ENCODE measurements at regions not wholly inside any gene's neighbourhood (a gene's known extent, or its start where the extent isn't known, plus 50 kb on each side); places are given as distances from the start of the nearest gene placed in this dataset.
A peak's percentile ranks its signal among the peaks of the same experiment; 100 is the strongest.

DNA sequence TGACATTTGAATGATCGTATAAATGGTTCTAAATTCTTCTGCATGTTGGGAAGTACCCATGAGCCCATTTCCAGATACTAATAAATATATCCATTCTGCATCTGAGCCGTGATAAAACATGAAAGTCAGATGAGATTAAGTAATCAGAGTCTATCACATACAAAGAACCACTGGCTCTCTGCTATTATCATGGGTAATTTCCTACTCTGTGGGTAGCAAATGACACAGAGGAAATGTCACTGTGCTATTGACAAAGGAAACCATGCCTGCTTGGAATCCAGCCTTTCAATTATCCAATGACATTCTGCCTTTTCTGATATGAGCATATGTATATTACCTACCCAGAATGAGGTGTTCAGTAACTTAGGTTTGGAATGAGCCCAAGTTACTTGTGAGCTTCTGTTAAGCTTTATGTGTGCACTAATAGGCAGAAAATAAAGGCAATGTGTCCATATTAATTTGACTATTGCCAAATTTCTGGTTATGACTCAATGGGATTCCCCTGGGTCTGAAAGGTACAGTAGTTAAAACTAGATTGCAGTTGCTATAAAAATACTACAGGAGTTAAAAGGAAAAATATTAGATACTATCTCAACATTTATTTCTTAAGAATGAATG is 238.7 kb upstream of the KCNIP4 start:
- TF ChIP-seq, protein P1, sequence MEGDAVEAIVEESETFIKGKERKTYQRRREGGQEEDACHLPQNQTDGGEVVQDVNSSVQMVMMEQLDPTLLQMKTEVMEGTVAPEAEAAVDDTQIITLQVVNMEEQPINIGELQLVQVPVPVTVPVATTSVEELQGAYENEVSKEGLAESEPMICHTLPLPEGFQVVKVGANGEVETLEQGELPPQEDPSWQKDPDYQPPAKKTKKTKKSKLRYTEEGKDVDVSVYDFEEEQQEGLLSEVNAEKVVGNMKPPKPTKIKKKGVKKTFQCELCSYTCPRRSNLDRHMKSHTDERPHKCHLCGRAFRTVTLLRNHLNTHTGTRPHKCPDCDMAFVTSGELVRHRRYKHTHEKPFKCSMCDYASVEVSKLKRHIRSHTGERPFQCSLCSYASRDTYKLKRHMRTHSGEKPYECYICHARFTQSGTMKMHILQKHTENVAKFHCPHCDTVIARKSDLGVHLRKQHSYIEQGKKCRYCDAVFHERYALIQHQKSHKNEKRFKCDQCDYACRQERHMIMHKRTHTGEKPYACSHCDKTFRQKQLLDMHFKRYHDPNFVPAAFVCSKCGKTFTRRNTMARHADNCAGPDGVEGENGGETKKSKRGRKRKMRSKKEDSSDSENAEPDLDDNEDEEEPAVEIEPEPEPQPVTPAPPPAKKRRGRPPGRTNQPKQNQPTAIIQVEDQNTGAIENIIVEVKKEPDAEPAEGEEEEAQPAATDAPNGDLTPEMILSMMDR (IDR thresholded peaks at IDR 0.05; ENCODE audit: low read depth, low read length), result no peak
- DNase-seq (ENCODE audit: extremely low read depth, low read depth), result no peak

DNA sequence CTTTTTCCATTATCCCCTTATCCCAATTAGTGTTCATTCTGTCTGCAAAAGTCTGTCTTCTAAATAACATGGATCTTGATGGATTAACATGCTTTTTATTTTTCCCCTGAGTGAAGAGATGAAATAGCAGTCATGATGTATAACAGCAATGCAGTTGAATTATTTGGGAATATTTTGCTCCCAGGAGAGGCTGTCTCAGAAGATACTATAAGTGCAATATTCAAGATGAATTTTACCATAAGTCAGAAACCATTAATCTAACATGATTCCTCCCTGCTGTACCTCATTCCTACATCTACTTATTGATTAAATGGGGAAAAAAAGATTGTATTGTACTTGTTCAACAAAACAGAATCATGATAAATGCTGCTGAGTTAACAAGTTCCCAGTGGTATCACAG is 233.2 kb upstream of the KCNIP4 start:
- no peak for DNase-seq (ENCODE audit: extremely low read depth, low read depth)
- TF ChIP-seq, protein P1 (IDR thresholded peaks at IDR 0.05; ENCODE audit: low read depth, low read length), result no peak

DNA sequence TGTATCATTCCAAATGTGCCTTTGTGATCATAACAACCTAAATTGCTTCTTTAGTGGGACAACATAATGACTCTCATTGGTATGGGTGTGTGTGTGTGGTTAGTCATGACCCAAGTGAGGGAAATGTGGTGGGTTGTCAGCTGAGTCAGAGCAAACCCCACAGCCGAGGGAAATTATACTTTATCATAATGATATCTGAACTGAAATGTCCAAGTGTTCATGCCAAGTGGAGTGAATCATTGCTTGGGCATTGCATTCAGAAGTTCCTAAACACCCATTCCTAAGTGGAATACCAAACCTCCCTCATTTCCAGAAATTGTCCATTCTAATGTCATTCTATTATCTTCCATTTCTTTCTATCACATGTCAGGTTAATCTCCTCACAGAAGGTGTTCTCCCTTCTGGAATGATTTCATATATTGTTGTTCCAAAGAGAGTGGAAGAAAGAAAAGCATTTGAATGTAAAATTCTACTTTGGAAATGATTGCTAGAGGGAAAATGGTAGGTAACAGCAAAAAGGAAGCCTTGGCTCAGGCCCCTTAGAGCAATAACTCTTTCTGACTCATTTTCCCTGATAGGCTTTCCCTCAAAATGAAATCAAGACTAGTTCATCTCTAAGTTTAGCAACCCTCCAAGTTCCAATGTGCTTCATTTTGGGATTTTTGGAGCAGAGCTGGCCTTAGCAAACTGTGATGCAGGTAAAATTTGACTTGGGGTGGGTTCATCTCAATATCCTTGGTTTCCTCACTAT is 230.7 kb upstream of the KCNIP4 start:
- TF ChIP-seq, protein P1 (IDR thresholded peaks at IDR 0.05; ENCODE audit: low read depth, low read length), result no peak
- DNase-seq (ENCODE audit: extremely low read depth, low read depth), result peak; percentile 49

DNA sequence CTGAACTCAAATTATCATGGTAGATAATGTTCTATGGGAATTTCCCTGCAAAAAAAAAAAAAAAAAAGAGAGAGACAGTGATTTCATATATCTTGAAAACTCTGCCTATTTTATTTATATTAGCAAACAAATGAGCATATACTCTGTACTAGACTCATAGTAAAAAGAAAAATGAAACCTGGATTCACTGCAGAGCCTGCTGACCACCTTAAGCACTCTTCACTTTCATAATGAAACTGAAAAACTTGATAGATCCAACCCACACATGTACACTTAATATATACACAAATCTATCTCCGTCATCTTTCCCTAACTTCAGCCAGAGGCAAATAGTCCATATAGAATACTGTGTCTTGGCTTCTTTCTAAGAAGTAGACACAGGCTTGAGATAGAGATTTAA is 226.1 kb upstream of the KCNIP4 start:
- DNase-seq (ENCODE audit: extremely low read depth, low read depth), result no peak
- TF ChIP-seq, protein P1 (IDR thresholded peaks at IDR 0.05; ENCODE audit: low read depth, low read length), result no peak

DNA sequence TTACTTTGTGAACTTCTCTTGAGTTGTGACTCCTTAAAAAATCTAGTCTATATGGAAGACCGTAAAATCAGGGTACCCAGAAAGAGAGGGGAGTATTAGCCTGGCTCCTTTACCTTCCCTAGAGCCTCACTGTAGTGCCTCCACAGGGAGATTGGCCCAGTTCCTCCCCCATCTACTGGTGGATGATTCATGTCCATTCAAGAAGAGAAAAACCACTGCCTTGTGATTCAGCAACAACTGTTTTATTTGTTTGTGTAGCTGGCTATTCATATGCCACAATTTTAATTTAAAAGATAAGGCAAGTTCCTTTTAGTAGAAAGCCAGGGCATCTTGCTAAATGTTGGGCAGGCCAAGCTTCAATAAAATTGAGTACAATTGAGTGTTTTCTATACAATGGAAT is 221.8 kb upstream of the KCNIP4 start:
- DNase-seq (ENCODE audit: extremely low read depth, low read depth), result no peak
- TF ChIP-seq, protein P1 (IDR thresholded peaks at IDR 0.05; ENCODE audit: low read depth, low read length), result no peak

DNA sequence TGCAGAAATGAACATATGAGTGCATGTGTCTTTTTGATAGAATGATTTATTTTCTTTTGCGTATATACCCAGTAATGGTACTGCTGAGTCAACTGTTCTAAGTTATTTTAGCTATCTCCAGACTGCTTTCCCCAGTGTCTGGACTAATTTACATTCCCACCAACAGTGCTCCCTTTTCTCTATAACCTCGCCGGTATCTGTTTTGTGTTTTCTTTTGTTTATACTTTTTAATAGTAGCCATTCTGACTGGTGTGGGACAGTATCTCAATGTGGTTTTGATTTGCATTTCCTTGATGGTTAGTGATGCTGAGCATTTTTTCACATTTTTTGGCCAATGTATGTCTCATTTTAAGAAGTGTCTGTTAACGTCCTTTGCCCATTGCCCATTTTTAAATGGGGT is 218.6 kb upstream of the KCNIP4 start:
- no peak for DNase-seq (ENCODE audit: extremely low read depth, low read depth)
- TF ChIP-seq, protein P1 (IDR thresholded peaks at IDR 0.05; ENCODE audit: low read depth, low read length), result no peak

DNA sequence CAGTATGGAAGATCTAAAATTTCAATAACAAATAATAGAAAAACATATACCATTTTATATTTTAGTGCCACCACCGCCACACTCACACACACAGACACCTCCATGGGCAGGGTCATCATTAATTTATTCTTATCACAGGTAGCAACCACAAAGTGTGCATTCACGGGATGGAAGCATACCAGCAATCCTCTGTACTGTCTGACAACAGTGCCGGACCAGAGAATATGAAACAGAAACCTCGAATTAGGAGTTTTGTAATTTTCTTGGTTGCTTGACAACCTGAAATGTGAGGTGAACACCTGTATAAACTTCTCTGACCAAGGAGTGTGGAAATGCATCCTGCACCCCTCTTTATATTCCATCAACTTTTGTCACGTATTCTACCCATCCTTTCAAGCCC is 213.9 kb upstream of the KCNIP4 start:
- DNase-seq (ENCODE audit: extremely low read depth, low read depth), result no peak
- TF ChIP-seq, protein P1 (IDR thresholded peaks at IDR 0.05; ENCODE audit: low read depth, low read length), result no peak
